HCT116 (cell line): ENCODE measurements at regions not wholly inside any gene's neighbourhood (a gene's known extent, or its start where the extent isn't known, plus 50 kb on each side); places are given as distances from the start of the nearest gene placed in this dataset.

Experiments used
- ATF3 ChIP-seq: IDR thresholded peaks from 2 replicates; pipeline ENCODE4 v1.6.1; 2012
- CEBPB ChIP-seq: IDR thresholded peaks from 2 replicates; pipeline ENCODE4 v1.6.1; 2012; ENCODE audit warnings: low read depth
- EZH2 ChIP-seq: fragments of 200-600 bp; sonication (generic); IDR thresholded peaks from 2 replicates; pipeline ENCODE4 v1.6.1; 2017; ENCODE audit warnings: antibody characterized with exemption, mixed run types
- POLR2A ChIP-seq: IDR thresholded peaks from 2 replicates; pipeline ENCODE4 v1.7.0; 2011; ENCODE audit warnings: borderline replicate concordance; ENCODE audit not compliant: insufficient read depth, insufficient read length; ENCODE audit errors: extremely low read depth
- RAD21 ChIP-seq: IDR thresholded peaks from 2 replicates; pipeline ENCODE4 v1.6.1; 2012; ENCODE audit warnings: low read depth, mild to moderate bottlenecking
- YY1 ChIP-seq: IDR thresholded peaks from 2 replicates; pipeline ENCODE4 v1.6.1; 2011; ENCODE audit warnings: low read length, low read depth, moderate library complexity, mild to moderate bottlenecking; ENCODE audit not compliant: insufficient replicate concordance; ENCODE audit errors: extremely low read depth
- TF ChIP-seq, protein P1 (sequence below), 3 experiments: fragments of 200-600 bp in 1 of 3; sonication (generic) in 1 of 3; IDR thresholded peaks in 2 of 3; conservative IDR thresholded peaks in 1 of 3; 2 replicates each; pipeline ENCODE4 v1.5.1; 2012 to 2017; ENCODE audit warnings: low read depth in 2 of 3, low read length in 2 of 3, antibody characterized with exemption in 1 of 3, borderline replicate concordance in 1 of 3, control low read depth in 1 of 3, mild to moderate bottlenecking in 1 of 3, mixed read lengths in 1 of 3, mixed run types in 1 of 3, moderate library complexity in 1 of 3; ENCODE audit not compliant: insufficient read depth in 1 of 3

DNA sequence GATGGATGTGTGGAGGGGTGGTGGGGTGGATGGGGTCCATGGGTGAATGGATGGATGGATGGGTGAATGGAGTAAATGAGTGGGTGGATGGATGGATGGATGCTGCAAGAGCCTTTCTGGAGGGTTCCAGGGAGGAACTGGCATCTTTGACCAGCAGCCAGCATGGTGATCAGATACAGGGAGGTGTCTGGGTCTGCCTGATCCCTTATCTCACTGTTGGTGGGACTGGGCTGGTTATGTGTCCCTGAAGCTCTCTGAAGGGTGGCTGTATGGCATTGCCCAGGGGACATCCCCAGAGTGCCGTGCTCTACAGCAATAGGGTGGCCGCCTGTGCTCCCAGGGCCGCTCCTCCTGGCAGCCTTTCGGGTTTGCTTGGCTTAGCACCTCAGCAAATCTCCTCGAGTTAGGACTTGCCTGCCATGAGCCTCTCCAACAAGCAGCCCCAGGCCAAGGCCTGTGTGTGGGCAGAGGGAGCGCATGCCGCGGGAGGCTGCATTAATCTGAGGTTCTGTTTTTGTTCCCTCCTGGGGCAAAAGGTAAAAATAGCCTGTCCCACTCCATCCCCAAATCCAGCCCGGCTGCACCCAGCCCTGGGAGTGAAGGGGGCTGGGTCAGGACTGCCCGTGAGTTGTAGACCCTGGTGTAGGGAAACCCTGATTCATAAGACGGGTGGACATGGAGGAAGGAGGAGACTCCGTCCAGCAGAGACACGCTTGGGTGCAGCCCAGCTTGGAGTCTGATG is 165.4 kb downstream of the SEC14L1 start:
- TF ChIP-seq RAD21: no peak
- no peak for TF ChIP-seq CEBPB
- no peak for TF ChIP-seq EZH2
- TF ChIP-seq, protein P1, sequence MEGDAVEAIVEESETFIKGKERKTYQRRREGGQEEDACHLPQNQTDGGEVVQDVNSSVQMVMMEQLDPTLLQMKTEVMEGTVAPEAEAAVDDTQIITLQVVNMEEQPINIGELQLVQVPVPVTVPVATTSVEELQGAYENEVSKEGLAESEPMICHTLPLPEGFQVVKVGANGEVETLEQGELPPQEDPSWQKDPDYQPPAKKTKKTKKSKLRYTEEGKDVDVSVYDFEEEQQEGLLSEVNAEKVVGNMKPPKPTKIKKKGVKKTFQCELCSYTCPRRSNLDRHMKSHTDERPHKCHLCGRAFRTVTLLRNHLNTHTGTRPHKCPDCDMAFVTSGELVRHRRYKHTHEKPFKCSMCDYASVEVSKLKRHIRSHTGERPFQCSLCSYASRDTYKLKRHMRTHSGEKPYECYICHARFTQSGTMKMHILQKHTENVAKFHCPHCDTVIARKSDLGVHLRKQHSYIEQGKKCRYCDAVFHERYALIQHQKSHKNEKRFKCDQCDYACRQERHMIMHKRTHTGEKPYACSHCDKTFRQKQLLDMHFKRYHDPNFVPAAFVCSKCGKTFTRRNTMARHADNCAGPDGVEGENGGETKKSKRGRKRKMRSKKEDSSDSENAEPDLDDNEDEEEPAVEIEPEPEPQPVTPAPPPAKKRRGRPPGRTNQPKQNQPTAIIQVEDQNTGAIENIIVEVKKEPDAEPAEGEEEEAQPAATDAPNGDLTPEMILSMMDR (IDR thresholded peaks at IDR 0.05 in 2 of 3, conservative IDR thresholded peaks at IDR 0.05 in 1 of 3; ENCODE audit: borderline replicate concordance in 1 of 3, insufficient read depth in 1 of 3, low read depth in 2 of 3, low read length in 2 of 3): no peak
- no peak for TF ChIP-seq YY1
- no peak for TF ChIP-seq POLR2A
- no peak for TF ChIP-seq ATF3
